ENCODE measurements at regions not wholly inside any gene's neighbourhood (a gene's known extent, or its start where the extent isn't known, plus 50 kb on each side); places are given as distances from the start of the nearest gene placed in this dataset.

- no peaks in the 10 kb centered on the region for H3K4me1 ChIP-seq
- intact Hi-C loops (cut with DNase I) = no loop called here
- DNase-seq = peak; percentile 55
- H3K27ac ChIP-seq = no peak overlapping the region
- H3K36me3 ChIP-seq = no peaks in the 10 kb centered on the region
- 62 to 87% methylated on average over 13 of the region's 13 CpGs for WGBS, 2 donors
- no peak for TF ChIP-seq CTCF (IDR thresholded peaks at IDR 0.05)
- no peak for TF ChIP-seq EP300 (IDR thresholded peaks at IDR 0.05)
- no peak for TF ChIP-seq POLR2A (IDR thresholded peaks at IDR 0.05)
- no peak for TF ChIP-seq POLR2AphosphoS5 (IDR thresholded peaks at IDR 0.05)
- H3K4me3 ChIP-seq = no peak overlapping the region
- H3K9me3 ChIP-seq = no peaks in the 10 kb centered on the region
- peaks cover 0 to 7% (median 0%) of the 10 kb centered on the region in 3 donors for H3K27me3 ChIP-seq
Observed at GRCh38 chr11:69377953-69378302, 84.0 kb downstream of the MYEOV start.

- intact Hi-C loops (cut with DNase I) = no loop called here
- Histone ChIP-seq H3K27ac (no peak overlapping the region), H3K4me3 (no peak overlapping the region), H3K27me3 (peaks cover 0 to 7% (median 0%) of the 10 kb centered on the region in 3 donors), H3K9me3 (no peaks in the 10 kb centered on the region), H3K36me3 (no peaks in the 10 kb centered on the region), H3K4me1 (no peaks in the 10 kb centered on the region)
- TF ChIP-seq POLR2AphosphoS5 (IDR thresholded peaks at IDR 0.05) (no peak), CTCF (IDR thresholded peaks at IDR 0.05) (no peak), POLR2A (IDR thresholded peaks at IDR 0.05) (no peak), EP300 (IDR thresholded peaks at IDR 0.05) (no peak)
- WGBS, 2 donors = 57 to 81% methylated on average over 29 of the region's 29 CpGs
- peak; percentile 53 for DNase-seq
Observed at GRCh38 chr11:69378303-69379141, 84.6 kb downstream of the MYEOV start.

- DNase-seq = peak; percentile 54
- TF ChIP-seq POLR2A (IDR thresholded peaks at IDR 0.05) (no peak), POLR2AphosphoS5 (IDR thresholded peaks at IDR 0.05) (no peak), CTCF (IDR thresholded peaks at IDR 0.05) (no peak), EP300 (IDR thresholded peaks at IDR 0.05) (no peak)
- intact Hi-C loops (cut with DNase I) = no loop called here
Observed at GRCh38 chr11:69380451-69380901, 86.5 kb downstream of the MYEOV start.

GRCh38 chr11:69380921-69381581 is 87.1 kb downstream of the MYEOV start:
- Histone ChIP-seq H3K27me3 (peaks cover 0 to 3% (median 0%) of the 10 kb centered on the region in 3 donors), H3K36me3 (no peaks in the 10 kb centered on the region), H3K9me3 (no peaks in the 10 kb centered on the region), H3K4me3 (no peak overlapping the region), H3K27ac (no peak overlapping the region), H3K4me1 (no peaks in the 10 kb centered on the region)
- TF ChIP-seq POLR2AphosphoS5 (IDR thresholded peaks at IDR 0.05) (no peak), EP300 (IDR thresholded peaks at IDR 0.05) (no peak), POLR2A (IDR thresholded peaks at IDR 0.05) (no peak), CTCF (IDR thresholded peaks at IDR 0.05) (no peak)
- DNase-seq = peak; percentile 53
- 92 to 95% methylated on average over 10 of the region's 10 CpGs for WGBS, 2 donors
- intact Hi-C loops (cut with DNase I) = no loop called here

More at GRCh38 chr11:69380451-69380901, 86.5 kb downstream of the MYEOV start:
- H3K4me3 ChIP-seq = no peak overlapping the region
- no peak overlapping the region for H3K27ac ChIP-seq
- no peaks in the 10 kb centered on the region for H3K36me3 ChIP-seq
- H3K4me1 ChIP-seq = no peaks in the 10 kb centered on the region
- WGBS, 2 donors = 87 to 88% methylated on average over 20 of the region's 20 CpGs
- H3K9me3 ChIP-seq = no peaks in the 10 kb centered on the region
- H3K27me3 ChIP-seq = peaks cover 0 to 3% (median 0%) of the 10 kb centered on the region in 3 donors

Data from sigmoid colon (tissue), 6 donors.